ENCODE measurements at regions not wholly inside any gene's neighbourhood (a gene's known extent, or its start where the extent isn't known, plus 50 kb on each side); places are given as distances from the start of the nearest gene placed in this dataset.

DNA sequence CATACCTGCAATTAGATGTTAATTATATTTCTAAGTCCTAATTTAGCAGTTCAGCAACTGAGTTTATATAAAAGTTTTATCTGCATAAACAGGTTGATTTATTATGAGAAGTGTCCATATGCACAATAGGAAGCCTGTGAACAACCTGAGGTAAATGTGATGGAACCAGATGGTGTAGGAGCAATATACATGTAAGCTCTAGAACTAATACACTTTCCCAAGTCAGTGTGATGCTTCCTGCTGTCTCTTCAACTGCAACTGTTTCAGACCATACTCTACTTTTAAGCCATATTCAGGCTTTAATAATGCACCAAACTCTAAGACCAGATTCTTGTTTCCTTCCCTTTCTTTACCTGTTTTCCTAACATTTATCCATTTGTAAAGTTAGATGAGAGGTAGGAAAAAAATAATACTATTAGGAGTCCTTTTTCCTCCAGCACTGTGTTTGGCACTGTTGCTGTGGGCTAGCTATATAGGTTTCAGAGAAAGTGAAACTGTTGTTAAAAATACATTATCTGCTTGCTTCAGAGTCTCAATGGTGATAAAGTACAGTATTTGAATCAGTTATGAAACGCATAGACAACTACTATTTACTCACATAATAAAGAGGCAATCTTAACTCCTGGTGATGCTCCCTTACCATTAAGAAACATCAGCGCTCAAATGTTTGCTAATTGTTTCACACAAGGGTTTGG, 1009.3 kb downstream of the GRIK2 start:
- no peaks in the 10 kb centered on the region for H3K36me3 ChIP-seq (ENCODE audit: low read depth)
- ATAC-seq = no peak
- no peaks in the 10 kb centered on the region for H3K4me1 ChIP-seq (ENCODE audit: low read depth)
- no peak overlapping the region for H3K4me3 ChIP-seq
- no peaks in the 10 kb centered on the region for H3K9me3 ChIP-seq
- DNase-seq = no peak
- TF ChIP-seq, protein P1, sequence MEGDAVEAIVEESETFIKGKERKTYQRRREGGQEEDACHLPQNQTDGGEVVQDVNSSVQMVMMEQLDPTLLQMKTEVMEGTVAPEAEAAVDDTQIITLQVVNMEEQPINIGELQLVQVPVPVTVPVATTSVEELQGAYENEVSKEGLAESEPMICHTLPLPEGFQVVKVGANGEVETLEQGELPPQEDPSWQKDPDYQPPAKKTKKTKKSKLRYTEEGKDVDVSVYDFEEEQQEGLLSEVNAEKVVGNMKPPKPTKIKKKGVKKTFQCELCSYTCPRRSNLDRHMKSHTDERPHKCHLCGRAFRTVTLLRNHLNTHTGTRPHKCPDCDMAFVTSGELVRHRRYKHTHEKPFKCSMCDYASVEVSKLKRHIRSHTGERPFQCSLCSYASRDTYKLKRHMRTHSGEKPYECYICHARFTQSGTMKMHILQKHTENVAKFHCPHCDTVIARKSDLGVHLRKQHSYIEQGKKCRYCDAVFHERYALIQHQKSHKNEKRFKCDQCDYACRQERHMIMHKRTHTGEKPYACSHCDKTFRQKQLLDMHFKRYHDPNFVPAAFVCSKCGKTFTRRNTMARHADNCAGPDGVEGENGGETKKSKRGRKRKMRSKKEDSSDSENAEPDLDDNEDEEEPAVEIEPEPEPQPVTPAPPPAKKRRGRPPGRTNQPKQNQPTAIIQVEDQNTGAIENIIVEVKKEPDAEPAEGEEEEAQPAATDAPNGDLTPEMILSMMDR (IDR thresholded peaks at IDR 0.05) = no peak
- intact Hi-C loops (cut with DNase I, micrococcal nuclease) = no loop called here

DNA sequence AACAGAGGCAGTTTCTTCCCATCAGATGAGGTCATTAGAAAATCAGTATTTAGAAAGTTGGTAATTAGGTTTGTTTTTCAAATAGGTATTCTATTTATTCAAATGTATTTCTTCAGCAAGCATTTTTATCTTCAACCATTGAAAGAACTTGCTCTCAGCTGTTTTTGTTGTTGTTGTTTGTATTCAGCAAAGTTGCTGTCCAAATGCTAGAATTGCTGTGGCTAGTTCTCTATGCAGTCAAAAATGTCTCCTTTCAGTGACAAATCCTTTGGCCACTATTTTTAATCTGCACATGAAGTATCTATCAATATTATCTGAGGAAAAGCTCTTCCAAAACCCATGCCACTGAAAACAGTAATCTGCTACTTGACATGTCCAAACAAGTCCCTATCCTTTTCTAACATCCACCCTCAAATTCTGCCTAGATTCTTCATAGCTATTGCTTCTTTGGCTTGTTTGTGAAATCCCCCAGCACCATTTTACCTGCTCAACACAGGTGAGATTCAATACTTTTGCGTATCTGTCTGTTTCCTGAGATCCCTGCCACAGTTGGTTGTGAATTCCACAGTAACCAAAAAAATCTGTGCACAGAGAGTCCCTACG, 1005.4 kb downstream of the GRIK2 start:
- no peak for ATAC-seq
- intact Hi-C loops (cut with DNase I, micrococcal nuclease) = no loop called here

DNA sequence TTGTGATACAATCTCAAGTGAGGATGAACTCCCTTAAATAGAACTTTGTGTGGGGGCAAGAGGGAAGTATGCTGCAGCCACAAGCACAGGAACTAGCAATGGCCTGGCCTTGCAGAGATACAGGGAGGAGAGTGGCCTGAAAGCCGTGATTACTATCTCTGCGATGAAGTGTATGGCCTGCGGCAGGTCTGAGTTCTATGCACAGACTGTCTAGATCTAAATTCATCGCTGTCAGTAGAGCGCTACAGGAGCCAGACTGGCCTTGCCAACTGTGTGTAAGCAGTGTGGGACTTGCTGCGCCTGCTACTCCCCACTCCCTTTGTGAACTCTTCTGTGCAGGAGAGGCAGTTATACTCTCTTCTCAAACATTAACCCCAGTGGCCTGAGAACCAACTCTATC, 997.0 kb downstream of the GRIK2 start:
- H3K36me3 ChIP-seq (ENCODE audit: low read depth) = no peaks in the 10 kb centered on the region
- intact Hi-C loops (cut with DNase I, micrococcal nuclease) = no loop called here
- DNase-seq = no peak

More for the DNA sequence above, 1005.4 kb downstream of the GRIK2 start:
- Histone ChIP-seq H3K36me3 (ENCODE audit: low read depth) (no peaks in the 10 kb centered on the region), H3K4me3 (no peak overlapping the region), H3K4me1 (ENCODE audit: low read depth) (no peaks in the 10 kb centered on the region), H3K9me3 (peaks cover 3% of the 10 kb centered on the region)
- DNase-seq = no peak
- TF ChIP-seq, protein P1 (IDR thresholded peaks at IDR 0.05) = no peak

DNA sequence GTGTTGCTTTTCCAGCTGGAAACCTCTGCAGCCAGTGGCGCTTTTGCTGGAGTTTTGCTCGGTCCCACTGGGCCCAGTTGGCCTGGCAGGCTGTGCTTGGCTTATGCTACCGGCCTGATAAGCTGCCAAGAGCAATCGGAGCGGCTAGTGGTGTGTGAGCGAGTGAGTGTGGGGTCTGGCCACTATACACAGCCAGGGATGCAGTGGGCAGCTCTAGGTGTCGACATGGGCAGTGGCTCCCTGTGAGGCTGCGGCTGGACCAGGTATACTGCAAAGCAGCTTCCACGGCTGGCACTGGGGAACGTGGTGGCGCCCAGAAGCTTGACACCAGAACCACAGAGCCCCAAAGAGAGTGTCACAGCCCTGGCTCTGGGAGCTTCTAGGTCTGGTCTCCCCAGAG, 996.5 kb downstream of the GRIK2 start:
- intact Hi-C loops (cut with DNase I, micrococcal nuclease) = no loop called here
- ATAC-seq = no peak
- TF ChIP-seq, protein P1 (IDR thresholded peaks at IDR 0.05) = no peak

More for the DNA sequence above, 997.0 kb downstream of the GRIK2 start:
- H3K9me3 ChIP-seq = peaks cover 3% of the 10 kb centered on the region
- H3K4me3 ChIP-seq = no peak overlapping the region
- TF ChIP-seq, protein P1 (IDR thresholded peaks at IDR 0.05) = no peak
- no peak for ATAC-seq
- H3K4me1 ChIP-seq (ENCODE audit: low read depth) = no peaks in the 10 kb centered on the region

DNA sequence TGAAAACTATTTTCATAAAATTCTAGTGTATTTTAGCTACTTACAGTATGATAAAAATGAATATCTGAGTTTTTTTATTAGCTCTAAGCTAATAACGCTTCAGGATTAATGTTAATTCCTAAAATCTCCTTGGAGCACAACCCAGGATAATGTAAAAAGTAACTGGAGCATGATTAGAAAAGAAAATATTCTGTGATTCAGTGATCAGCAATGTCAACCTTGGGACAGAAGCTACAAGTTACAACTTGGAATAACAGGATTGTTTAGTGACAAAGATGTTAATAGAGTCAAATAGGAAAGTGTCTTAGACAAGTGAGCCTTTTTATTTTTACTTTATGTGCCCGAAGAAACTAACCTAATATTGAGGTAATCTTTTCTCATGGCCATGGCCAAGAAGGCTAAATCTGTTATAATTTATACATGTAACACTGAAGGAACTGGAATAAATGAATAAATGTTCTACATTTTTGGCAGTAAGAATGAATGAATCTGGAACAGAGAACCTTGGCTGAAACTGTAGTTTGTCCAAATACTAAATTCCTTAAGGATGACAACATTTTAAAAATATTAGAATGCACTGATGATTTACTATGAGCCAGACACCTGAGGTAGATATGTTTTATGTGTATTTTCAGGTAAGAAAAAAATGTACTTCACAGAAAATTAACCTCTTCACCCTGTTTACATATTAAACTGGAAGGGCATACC, 994.0 kb downstream of the GRIK2 start:
- no peaks in the 10 kb centered on the region for H3K9me3 ChIP-seq
- no peaks in the 10 kb centered on the region for H3K36me3 ChIP-seq (ENCODE audit: low read depth)
- intact Hi-C loops (cut with DNase I, micrococcal nuclease) = no loop called here
- TF ChIP-seq, protein P1 (IDR thresholded peaks at IDR 0.05) = no peak
- no peaks in the 10 kb centered on the region for H3K4me1 ChIP-seq (ENCODE audit: low read depth)
- no peak overlapping the region for H3K4me3 ChIP-seq
- ATAC-seq (no peak), DNase-seq (no peak)

More for the DNA sequence above, 996.5 kb downstream of the GRIK2 start:
- Histone ChIP-seq H3K4me1 (ENCODE audit: low read depth) (no peaks in the 10 kb centered on the region), H3K9me3 (peaks cover 3% of the 10 kb centered on the region), H3K4me3 (no peak overlapping the region), H3K36me3 (ENCODE audit: low read depth) (no peaks in the 10 kb centered on the region)
- no peak for DNase-seq

All from mucosa of descending colon (tissue), 3 donors.